GM06990 (cell line): ENCODE measurements at regions not wholly inside any gene's neighbourhood (a gene's known extent, or its start where the extent isn't known, plus 50 kb on each side); places are given as distances from the start of the nearest gene placed in this dataset.

Experiments
- DNase-seq: peaks from one replicate; pipeline ENCODE4 v3.0.0-alpha.2; 2011; ENCODE audit not compliant: insufficient read length; ENCODE audit errors: extremely low read depth
- H3K27me3 ChIP-seq: replicated peaks from 2 replicates; pipeline ENCODE4 v1.6.0; 2011; ENCODE audit warnings: low read length; ENCODE audit not compliant: control insufficient read depth, insufficient read depth
- H3K36me3 ChIP-seq: 2 replicates; pipeline ENCODE4 v1.5.1; 2011; ENCODE audit warnings: low read length; ENCODE audit not compliant: control insufficient read depth, insufficient read depth
- H3K4me3 ChIP-seq: replicated peaks from 2 replicates; pipeline ENCODE4 v1.5.1; 2011; ENCODE audit warnings: low read depth, mild to moderate bottlenecking, control low read depth, low read length
- CTCF ChIP-seq: IDR thresholded peaks from 2 replicates; pipeline ENCODE4 v1.5.1; 2011; ENCODE audit warnings: low read length, control low read depth, mild to moderate bottlenecking, inconsistent platforms; ENCODE audit not compliant: insufficient read depth, poor library complexity, severe bottlenecking

- Histone ChIP-seq H3K36me3 (no peaks in the 10 kb centered on the region), H3K4me3 (no peak overlapping the region), H3K27me3 (no peaks in the 10 kb centered on the region)
- no peak for TF ChIP-seq CTCF
- no peak for DNase-seq
Observed at GRCh38 chr15:46556010-46556409, 921.2 kb downstream of the SQOR start.

- no peak for TF ChIP-seq CTCF
- no peak overlapping the region for H3K4me3 ChIP-seq
- H3K27me3 ChIP-seq = no peaks in the 10 kb centered on the region
Observed at GRCh38 chr15:46556559-46557379, 921.9 kb downstream of the SQOR start.

GRCh38 chr15:46567968-46568367 lies 933.1 kb downstream of the SQOR start:
- TF ChIP-seq CTCF = no peak
- Histone ChIP-seq H3K4me3 (no peak overlapping the region), H3K27me3 (no peaks in the 10 kb centered on the region)

More at GRCh38 chr15:46556559-46557379, 921.9 kb downstream of the SQOR start:
- H3K36me3 ChIP-seq = no peaks in the 10 kb centered on the region
- no peak for DNase-seq

GRCh38 chr15:46569781-46570180 lies 935.0 kb downstream of the SQOR start:
- DNase-seq = no peak
- H3K4me3 ChIP-seq = no peak overlapping the region
- no peak for TF ChIP-seq CTCF
- H3K36me3 ChIP-seq = no peaks in the 10 kb centered on the region
- no peaks in the 10 kb centered on the region for H3K27me3 ChIP-seq

More at GRCh38 chr15:46567968-46568367, 933.1 kb downstream of the SQOR start:
- DNase-seq = no peak
- H3K36me3 ChIP-seq = no peaks in the 10 kb centered on the region

- H3K36me3 ChIP-seq = no peaks in the 10 kb centered on the region
- no peaks in the 10 kb centered on the region for H3K27me3 ChIP-seq
- no peak overlapping the region for H3K4me3 ChIP-seq
- TF ChIP-seq CTCF = no peak
- no peak for DNase-seq
Observed at GRCh38 chr15:46576646-46577395, 942.0 kb downstream of the SQOR start.
